NCI-H2171 (cell line): ENCODE measurements at regions not wholly inside any gene's neighbourhood (a gene's known extent, or its start where the extent isn't known, plus 50 kb on each side); places are given as distances from the start of the nearest gene placed in this dataset.
"Not testable (repeated sequence)": the region's sequence is repeated elsewhere in the genome, so short reads cannot be mapped to it uniquely, and the experiment has no call there.

Source experiments
- DNase-seq: peaks from one replicate; lab custom pipeline; 2025; lab: John Stamatoyannopoulos, UW

DNA sequence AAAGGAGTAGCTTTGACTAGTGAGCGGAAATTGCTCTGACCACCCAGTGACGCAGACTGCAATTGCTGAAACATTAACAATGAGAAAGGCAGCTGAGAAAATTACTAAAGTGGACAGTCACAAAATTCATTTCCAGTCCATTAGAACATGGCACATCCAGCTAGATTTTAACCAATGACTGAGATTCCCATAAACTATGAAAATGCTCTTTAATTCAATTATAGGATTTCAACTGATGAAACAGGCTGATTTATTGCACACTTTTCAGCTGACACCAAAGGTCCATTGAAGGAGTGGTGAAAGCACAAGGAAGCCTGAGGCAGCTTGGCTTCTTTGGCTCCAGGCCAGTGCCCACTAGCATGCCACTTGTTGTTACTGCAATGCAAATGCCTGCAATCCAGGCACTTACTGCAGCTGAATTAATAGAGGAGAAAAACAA lies 933.4 kb downstream of the SLITRK6 start:
- no peak for DNase-seq

DNA sequence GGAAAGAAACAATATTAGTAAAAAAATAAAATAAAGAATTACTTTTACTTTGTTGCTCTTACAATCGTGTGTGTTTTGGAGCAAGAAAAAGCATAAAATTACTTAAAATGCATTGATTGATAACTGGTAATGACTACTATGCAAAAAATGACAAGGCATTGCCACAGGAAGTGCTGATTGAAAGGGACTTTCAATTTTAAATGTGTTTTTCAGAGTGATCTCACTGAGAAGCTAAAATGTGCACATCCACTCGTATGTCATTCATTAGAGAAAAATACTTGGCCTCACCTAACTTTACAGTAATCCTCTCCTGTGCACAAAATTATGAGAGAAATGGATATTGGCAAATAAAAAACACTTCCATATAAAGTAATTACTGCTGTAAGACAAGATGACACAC lies 934.9 kb downstream of the SLITRK6 start:
- DNase-seq = no peak

DNA sequence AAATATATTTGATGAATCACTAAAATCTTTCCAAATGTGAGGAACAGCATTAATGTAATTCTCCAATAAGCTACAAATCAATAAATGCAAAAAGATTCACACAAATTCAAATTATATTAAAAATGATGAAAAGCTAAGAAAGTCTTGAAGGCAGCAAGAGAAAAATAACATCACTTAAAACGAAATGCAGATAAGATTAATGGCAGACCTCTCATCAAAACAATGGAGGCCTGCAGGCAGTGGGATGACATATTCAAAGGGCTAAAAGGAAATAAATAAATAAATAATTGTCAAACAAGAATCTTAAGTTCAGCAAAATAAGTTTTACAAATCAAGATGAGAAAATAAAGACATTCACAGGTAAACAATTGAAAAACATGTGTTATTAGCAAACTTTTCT lies 952.1 kb downstream of the SLITRK6 start:
- no peak for DNase-seq

DNA sequence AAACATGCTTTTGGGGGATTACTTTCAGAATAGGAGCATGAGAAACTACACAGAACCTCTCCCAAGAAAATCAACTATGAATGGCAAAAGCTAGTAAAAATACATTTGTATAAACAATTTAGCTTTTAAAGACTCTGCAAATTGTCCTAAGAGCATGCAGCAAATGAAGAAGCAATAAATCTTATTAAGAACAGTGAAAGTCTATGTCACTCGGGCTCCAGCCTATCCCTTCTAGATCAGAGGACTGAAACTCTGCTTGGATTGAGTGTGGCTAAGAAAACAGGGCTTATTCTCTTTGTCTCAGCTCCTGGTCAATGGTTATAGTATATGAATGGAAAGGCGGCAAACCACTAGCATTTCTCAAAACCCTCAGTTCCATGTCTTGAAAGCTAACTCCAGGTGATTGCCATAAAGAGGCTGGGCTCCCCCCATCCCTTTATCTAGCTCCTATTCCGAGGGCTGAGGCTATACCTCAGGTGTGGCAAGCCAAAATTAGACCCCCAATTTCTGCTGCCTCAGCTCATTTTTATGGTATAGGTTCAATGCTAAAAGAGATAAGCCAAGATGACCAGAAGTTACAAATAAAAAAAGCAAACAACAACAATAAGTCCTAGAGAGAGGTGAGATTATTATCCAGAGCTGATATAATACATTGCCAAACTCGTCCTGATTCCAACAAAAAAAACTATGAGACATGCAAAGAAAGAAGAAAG lies 953.2 kb downstream of the SLITRK6 start:
- no peak for DNase-seq

DNA sequence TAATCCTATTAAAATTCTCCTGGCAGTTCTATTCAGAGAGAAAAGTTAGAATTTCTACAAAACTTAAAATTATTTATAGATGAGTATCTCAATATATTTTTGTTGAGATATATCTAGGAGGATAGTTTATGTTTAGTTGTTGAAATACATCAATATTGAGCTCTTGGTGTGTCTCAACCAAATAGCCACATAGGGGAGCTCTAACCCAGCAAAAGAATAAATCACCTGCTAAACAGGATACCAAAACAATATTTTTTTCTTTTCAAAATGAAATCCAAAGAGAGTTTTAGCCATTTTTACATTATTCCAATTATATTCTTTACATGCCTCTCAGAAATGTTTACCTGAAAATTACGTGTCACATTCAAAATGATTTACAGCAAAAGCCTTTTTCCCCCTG lies 954.7 kb downstream of the SLITRK6 start:
- no peak for DNase-seq

DNA sequence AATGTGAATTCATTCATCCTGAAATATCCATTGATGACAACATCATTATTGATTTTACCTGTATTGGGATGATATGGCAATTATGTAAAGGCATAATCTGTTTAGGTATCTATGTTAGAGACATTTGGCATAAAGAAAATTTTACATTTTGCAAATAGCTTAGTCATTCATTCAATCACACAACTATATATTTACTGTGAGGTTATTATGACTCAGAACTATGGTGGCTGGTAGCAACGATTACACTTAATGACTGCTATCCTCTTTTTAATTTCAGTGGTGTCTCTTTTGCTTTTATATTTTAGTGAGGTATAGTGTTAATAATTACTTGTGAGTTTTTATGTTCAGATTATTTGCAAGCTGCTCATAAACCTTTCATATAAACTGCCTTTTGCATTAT lies 955.9 kb downstream of the SLITRK6 start:
- DNase-seq = no peak

DNA sequence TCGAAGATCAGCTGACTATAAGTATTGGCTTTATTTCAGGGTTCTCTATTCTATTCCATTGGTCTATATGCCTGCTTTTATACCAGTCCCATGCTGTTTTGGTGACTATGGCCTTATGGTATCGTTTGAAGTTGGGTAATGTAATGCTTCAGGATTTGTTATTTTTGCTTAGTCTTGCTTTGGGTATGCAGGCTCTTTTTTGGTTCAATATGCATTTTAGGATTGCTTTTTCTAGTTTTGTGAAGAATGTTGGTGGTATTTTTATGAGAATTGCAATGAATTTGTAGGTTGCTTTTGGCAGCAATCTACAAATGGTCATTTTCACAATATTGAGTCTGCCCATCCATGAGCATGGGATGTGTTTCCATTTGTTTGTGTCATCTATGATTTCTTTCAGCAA lies 951.9 kb upstream of the SLITRK1 start:
- no peak for DNase-seq

DNA sequence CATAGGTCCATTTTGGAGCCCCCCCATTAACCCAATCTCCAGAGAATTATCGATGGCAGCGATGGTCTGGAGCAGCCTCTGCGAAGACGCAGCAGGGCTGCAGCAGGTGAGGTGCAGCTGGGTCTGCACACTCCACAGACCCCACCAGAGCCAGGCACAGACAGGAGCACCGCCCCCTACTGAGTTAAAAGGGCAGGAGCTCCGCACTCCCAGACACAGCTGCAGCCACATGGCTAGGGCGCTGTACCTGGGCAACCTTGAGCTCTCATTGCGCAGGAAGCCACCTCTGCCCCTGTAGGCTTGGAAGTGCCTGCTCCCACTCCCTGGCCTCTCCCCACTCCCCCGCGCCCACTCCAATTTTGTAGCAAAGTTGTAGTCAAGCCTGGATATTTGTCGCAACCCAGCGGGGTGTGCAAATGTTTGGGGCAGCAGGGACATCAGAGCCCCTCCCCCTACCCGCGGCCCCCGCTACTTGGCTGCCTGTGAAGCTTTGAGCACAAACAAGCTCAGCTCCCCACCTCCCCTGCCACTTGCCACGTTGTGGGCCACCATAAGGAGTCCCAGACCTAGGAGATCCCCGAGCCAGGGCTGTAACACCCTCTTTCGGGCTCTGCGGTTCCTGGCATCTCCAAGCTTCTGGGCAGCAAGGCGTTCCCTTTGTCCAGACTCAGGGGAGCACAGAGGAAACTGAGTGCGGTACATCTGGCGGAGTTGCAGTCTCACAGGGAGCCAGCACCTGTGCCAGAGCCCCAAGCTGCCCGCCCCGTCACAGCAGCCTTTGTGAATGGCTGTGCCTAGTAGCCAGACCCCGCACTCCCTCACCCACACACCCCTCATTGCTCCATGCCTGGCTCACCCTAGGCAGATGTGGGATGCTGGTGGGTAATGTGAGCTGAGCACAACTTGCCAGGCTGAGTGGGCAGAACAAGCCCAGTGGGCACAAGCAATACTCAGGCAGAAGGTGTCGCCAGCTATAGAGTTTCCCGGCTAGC lies 949.7 kb upstream of the SLITRK1 start:
- no peak for DNase-seq

DNA sequence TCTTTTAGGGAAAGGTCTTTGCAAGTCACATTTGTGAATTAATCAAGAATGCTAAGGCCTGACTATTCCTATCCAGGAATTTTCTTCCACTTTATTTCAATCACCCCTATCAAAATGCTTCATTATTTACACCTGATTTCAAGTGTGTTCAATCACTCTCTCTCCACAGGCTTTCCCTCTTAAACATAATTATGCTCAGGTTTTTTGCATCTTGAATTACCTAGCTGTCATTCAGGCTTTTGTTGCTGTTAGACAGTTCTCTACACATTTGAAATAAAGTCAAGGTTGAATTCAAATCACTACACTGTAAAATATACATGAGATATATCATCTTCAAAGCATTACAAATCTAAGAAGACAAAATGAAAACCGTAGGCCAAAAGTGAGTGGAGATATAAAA lies 941.3 kb upstream of the SLITRK1 start:
- no peak for DNase-seq

DNA sequence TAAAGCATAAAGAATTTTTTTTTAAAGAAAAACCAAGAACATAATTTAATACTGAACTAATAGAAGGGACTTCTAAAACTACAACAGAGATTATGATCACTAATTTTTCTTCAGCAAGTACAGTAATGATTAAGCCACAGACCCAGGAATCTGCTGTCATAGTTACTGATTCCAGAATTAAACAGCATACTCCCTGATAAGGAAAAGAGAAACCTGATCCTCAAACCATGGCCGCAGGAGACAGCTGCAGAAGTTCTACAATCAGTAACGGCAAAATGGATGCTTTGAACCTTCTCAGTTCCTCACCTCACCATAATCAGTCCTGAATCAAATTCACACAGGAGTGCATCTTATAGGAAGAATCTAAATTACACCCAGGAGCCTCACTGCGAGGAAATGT lies 939.0 kb upstream of the SLITRK1 start:
- DNase-seq = no peak

DNA sequence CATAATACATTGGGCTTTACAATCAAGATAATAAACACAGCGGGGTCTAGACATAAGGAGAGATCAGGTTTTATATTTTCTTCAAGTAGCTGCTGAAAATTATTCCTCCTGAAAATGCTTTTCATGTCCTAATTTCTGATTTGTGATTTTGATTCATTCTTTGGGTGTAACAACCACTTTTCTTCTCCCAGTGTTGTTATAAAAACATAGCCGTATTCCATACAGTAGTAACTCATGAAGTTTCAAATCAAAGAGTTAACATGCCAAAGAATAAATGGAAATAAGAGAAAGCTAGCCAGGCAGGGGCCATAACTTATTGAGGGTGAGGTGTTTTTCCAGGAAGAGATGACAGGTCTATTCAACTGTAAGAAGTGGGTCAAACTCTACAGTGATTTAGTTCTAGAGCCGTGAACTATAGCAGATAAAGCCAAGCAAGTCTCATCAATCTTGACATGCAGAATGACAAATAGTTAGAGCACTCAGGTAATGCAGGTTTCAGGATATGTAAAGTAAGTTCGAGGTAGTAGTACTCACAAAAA lies 934.4 kb upstream of the SLITRK1 start:
- no peak for DNase-seq

DNA sequence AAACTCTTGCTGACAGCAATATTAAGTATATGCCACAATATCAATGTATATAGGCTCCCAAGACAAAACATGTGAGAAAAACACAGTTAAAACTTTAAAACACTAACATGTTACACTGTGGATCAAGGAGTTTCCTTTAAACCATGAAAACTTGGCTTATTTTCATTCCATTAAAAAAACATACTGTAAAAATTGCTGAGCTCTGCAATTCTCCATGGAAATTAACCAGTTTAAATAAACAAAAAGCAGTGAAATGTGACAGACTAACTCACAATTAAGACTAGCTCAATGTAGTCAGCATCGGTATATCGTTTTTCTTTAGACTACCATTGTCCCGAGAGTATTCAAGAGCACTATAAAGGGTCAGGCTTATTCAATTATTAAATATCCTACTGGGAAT lies 930.5 kb upstream of the SLITRK1 start:
- DNase-seq = no peak

DNA sequence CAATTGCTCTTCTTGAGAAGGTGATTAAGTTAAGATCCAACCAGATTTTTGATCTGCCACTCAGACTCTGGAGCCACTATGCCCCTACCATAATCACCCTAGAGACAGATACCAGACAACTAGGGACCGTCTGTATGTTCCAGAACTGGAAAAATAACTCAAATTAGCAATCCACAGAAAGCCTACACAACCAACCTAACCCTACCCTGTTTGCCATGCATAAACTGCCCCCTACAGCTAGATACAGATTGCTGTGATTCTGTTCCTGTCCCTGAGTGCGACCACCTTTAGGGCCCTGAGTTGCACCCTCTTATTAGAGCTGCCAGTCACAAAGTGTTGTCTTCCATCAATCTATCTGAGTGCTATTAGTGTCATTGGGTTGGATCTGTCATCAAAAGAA lies 929.8 kb upstream of the SLITRK1 start:
- DNase-seq = no peak

DNA sequence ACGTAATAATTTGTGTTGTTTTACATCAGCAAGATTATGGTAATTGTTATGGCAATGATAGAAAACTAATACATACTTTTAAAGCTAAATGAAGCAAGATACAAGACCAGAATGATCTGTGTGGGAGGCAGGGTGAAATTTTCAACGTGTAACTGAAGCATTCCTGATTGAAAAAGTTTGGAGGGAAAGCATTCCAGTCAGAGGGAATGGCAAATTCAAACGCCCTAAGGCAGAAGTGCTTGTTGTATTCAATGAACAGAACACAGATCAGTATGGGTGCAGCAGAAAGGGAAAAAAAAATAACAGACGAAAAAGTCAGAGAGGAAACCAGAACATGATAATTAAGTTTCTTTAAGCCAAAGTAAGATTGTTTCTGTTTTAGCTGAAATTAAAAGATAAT lies 928.5 kb upstream of the SLITRK1 start:
- DNase-seq = no peak

DNA sequence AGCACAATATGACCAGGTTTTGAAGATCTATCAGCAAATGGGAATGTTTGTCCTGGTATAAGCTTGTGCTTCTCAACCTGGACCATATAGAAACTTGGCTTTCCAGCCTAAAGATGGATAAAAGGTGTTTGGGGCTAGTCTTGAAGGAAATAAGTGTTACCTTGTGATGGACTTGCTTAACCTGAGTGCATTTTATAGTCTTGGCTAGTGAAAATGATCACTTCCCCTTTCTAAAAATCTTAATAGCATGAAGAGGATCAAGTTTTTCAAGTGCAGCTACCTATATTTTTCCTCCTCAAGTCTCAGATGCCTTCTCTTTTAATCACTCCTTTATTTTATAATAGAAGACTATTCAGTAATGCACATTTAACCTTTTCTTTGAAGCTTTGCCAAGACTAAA lies 919.8 kb upstream of the SLITRK1 start:
- DNase-seq = no peak

DNA sequence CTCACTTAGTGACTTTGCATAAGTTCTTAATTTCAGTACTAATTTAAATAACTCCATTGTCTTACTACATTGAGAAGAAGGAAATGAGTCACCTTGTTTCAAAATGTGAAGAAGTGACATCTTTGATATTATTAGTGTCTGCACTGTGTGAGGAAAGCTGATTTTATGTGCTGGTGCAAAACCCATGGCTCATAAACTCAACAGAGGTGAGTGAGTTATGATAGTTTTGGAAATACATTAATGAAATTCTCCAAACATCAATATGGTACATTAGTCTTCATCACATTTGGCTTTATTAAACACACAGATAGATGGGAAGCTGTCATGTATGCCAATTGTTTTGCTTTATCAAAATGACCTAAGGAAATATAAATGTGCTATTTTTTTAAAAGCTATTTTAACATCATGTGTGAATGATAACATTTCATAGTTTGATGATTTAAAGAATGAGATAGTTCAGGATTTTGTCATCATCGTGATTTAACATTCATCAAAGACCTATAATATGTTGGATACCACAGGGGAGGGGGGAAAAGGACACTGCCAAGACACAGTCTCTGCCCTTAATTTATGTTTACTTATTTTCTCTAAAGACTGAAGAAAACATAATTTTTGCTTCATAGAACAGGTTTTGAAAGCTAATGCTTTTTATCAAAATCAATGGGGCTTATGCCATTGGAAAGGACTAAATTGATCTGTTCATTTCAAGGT lies 902.3 kb upstream of the SLITRK1 start:
- DNase-seq = no peak

DNA sequence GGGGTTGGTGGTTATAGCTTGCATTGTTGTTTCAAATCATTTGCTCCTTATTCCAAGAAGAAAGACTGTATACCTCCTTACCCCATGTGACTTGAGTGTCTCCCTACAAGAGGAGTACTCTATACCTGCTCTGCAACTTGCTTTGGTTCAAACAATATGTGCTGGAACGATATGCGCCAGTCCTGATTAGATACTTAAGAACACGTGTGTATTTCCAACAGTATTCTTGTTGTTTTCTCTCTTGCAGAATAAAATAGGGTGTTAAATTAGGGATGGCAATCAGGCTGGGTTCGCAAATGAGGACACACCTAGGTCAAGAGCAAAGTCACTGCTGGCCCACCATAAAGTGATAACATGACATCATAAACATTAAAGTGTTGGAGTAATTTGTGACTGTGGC lies 895.0 kb upstream of the SLITRK1 start:
- no peak for DNase-seq

DNA sequence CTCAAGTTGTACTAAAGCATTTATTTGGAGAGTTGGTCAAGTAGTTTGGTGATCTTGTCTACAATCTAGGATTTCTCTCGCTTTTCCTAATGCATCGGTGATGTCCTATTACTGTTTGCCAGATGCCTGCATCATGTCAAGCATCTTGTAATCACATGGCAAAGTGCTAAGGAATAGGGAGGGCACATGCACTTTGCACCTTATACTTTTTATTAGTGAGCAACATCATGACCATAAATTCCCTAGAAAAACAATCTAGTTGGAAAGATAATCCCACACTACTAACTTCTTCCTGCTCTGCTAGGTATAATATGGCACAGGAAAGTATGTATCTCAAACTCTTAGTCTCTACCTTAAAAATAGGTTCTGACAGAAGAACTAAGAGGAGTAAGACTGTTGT lies 894.3 kb upstream of the SLITRK1 start:
- no peak for DNase-seq

DNA sequence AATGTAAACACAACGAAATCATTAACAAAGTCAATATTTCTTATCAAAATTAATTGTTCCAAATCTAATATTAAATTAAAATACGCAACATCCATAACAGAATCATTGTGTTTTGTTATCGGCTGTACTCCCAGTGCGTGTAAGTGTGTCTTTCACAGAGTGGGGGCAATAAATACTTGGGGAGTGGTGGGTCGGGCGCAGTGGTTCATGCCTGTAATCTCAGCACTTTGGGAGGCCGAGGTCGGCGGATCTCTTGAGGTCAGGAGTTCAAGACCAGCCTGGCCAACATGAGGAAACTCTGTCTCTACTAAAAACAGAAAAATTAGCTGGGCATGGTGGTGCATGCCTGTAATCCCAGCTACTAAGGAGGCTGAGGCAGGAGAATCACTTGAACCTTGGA lies 893.6 kb upstream of the SLITRK1 start:
- DNase-seq = not testable (repeated sequence)

DNA sequence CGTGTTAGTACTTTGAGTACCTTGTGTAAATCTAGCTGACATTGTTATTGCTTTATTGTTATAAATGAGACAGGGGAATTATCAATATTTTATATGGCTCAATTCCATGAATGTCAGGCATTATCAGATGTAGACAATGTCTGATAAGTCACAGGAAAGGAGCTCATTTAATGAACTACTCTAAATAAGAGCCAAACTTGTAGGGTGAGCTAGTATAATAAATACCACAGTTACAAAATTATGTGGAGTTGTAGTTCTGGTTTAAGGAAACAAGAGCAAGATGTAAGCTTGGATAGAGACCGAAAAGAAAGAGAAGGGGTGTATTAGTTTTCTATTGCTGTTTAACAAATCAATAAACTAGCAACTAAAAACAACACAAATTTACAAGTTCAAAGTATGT lies 891.8 kb upstream of the SLITRK1 start:
- DNase-seq = no peak

DNA sequence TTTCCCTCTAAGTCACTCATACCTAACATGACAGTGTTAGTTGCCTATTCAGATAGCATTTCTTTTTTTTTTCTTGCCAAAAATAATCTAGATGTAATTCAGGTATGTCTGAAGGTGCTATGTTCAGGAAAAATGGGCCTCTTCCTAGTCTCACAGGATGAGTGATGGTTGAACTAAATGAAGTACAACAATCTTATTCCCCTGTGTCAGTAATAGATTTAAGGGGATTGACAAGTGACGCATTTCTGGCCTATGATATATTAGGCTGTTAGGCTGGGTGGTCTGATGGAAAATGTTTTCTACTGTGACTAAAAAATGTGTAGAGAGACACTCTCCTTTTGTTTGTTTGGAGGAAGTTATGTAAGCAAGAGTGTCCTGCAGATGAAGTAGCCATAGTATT lies 878.7 kb upstream of the SLITRK1 start:
- no peak for DNase-seq

DNA sequence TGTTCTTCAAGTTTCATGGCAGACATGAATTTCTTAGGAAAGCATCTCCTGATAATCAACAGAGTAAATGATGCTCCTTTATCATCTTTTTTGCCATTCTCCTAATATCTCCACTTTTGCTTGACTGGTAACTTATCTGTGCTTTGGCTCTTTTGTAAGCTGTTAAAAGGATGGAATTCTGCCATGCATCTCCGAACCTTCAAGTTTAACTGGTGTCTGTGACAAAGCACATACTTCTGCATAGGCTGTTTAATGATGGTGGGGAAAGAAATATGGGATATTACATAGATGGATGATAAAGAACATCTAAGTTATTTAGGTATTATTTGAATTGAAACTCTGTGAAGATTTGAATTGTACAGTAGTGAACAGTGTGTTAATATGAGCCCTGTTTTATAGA lies 866.9 kb upstream of the SLITRK1 start:
- DNase-seq = no peak
